ENCODE measurements at regions not wholly inside any gene's neighbourhood (a gene's known extent, or its start where the extent isn't known, plus 50 kb on each side); places are given as distances from the start of the nearest gene placed in this dataset.

DNA sequence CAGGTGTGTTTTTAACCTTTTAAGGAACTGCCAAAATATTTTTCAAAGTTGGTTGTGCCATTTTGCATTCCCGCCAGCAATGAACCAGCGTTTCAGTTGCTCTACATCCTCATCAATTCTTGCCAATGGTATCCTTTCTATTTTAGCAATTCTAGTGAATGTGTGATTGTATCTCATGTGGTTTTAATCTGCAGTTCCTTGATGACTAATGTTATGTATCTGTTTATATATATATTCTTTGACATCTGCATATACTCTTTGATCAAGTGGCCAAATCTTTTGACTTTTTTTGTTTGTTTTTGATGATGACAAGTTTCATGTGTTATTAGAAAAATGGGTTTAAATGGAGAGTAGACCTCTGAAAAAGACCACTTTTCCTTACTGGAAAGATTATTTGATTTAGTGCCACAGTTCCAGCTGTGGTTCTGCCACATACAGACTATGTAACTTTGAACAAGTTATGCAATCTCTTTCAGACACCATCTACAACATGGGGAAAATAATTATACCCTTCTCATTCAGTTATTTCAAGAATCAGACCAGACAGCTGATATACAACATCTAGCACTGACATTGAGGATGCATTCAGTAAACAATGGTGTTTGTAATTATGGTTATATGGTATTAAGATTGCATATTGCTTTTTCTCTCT is 146.3 kb upstream of the CNOT2 start:
- DNase-seq (ENCODE audit: low spot score), result no peak
- in situ Hi-C loops (cut with MboI; ENCODE audit: low pct_unique_long_range_greater_than_20kb, low sequenced_read_pairs, unreplicated experiment), result no loop called here
- TF ChIP-seq CTCF (IDR thresholded peaks at IDR 0.05; ENCODE audit: extremely low read depth, insufficient read depth, missing control alignments), result no peak

DNA sequence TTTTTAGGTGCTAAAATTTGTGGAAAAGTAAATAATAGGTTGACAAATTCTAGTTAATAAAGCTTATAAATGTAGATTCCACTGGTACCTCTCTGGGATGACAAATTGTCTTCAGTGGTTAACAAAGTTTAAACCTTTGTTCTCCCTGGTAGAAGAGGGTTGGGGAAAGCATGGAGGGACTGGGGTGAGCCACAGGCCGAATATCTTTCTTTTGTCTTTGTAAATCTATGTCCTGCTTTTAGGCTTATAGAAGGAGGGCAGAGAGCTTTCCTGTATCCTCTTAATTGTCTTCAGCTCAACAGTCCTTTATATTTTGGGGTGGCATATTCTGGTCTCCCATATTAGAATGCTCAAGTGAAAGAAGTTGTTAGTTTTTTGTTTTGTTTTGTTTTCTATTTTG is 142.2 kb upstream of the CNOT2 start:
- in situ Hi-C loops (cut with MboI; ENCODE audit: low pct_unique_long_range_greater_than_20kb, low sequenced_read_pairs, unreplicated experiment), result no loop called here
- no peak for DNase-seq (ENCODE audit: low spot score)
- TF ChIP-seq CTCF (IDR thresholded peaks at IDR 0.05; ENCODE audit: extremely low read depth, insufficient read depth, missing control alignments), result no peak

- in situ Hi-C loops (cut with MboI; ENCODE audit: low pct_unique_long_range_greater_than_20kb, low sequenced_read_pairs, unreplicated experiment), result no loop called here
- no peak for DNase-seq (ENCODE audit: low spot score)
- TF ChIP-seq CTCF (IDR thresholded peaks at IDR 0.05; ENCODE audit: extremely low read depth, insufficient read depth, missing control alignments), result no peak
Measured at GRCh38 chr12:70106347-70106746, 136.9 kb upstream of the CNOT2 start.

DNA sequence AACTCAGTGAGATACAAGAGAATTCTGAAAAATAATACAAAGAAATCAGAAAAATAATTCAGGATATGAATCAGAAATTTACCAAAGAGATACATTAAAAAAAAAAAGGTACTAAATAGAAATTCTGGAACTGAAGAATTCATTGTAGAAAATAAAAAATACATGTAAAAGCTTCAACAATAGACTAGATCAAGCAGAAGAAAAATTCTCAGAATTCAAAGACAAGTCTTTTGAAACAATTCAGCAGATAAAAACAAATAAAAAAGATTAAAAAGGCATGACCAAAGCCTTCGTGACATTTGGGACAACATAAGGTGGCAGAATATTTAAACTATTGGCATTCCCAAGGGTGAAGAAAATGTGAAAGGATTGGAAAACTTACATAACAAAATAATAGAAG is 133.1 kb upstream of the CNOT2 start:
- DNase-seq (ENCODE audit: low spot score), result no peak
- TF ChIP-seq CTCF (IDR thresholded peaks at IDR 0.05; ENCODE audit: extremely low read depth, insufficient read depth, missing control alignments), result no peak
- in situ Hi-C loops (cut with MboI; ENCODE audit: low pct_unique_long_range_greater_than_20kb, low sequenced_read_pairs, unreplicated experiment), result no loop called here

GRCh38 chr12:70117670-70118069 is 125.6 kb upstream of the CNOT2 start:
- in situ Hi-C loops (cut with MboI; ENCODE audit: low pct_unique_long_range_greater_than_20kb, low sequenced_read_pairs, unreplicated experiment), result no loop called here
- TF ChIP-seq CTCF (IDR thresholded peaks at IDR 0.05; ENCODE audit: extremely low read depth, insufficient read depth, missing control alignments), result no peak
- DNase-seq (ENCODE audit: low spot score), result no peak

DNA sequence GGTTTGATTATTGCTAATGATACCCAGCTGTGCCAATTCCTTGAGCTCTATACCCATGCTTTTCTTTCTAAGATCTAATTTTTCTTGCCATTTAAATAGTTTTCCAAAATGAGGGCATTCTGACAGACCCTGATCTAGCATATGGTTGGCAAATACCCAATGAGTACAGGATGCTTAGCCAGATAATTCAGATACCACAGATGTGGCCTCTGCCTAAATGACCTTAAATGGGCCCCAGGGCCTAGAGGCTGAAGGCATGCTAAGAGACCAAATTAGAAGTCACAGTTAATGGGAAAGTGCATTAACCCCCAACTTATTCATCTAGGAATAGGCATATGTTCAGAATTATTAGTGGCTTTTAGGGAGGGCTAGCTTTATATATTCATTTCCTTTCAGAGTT is 122.3 kb upstream of the CNOT2 start:
- TF ChIP-seq CTCF (IDR thresholded peaks at IDR 0.05; ENCODE audit: extremely low read depth, insufficient read depth, missing control alignments), result no peak
- no peak for DNase-seq (ENCODE audit: low spot score)
- in situ Hi-C loops (cut with MboI; ENCODE audit: low pct_unique_long_range_greater_than_20kb, low sequenced_read_pairs, unreplicated experiment), result no loop called here

- no peak for TF ChIP-seq CTCF (IDR thresholded peaks at IDR 0.05; ENCODE audit: extremely low read depth, insufficient read depth, missing control alignments)
- DNase-seq (ENCODE audit: low spot score), result no peak
- in situ Hi-C loops (cut with MboI; ENCODE audit: low pct_unique_long_range_greater_than_20kb, low sequenced_read_pairs, unreplicated experiment), result no loop called here
Measured at GRCh38 chr12:70121562-70121961, 121.7 kb upstream of the CNOT2 start.

Data from GM13977 (cell line).